WTC11 (cell line): ENCODE measurements at regions not wholly inside any gene's neighbourhood (a gene's known extent, or its start where the extent isn't known, plus 50 kb on each side); places are given as distances from the start of the nearest gene placed in this dataset.

Source experiments
- ATAC-seq: fragments of 200-7000 bp; cut with Tn5 transposase; 2 replicates; pipeline ENCODE4 v1.10.0; 2021; ENCODE audit warnings: mild to moderate bottlenecking, moderate library complexity
- CTCF ChIA-PET: fragments of 300-600 bp; sonication (Branson Sonifier 250); formaldehyde crosslinking; loops from one replicate; lab custom pipeline; 2021; ENCODE audit warnings: antibody characterized with exemption; lab: Charles Lee
- POLR2A ChIA-PET: fragments of 350-600 bp; sonication (Branson Sonifier 250); formaldehyde crosslinking; loops from one replicate; lab custom pipeline; 2021; ENCODE audit warnings: antibody characterized with exemption; lab: Charles Lee
- DNase-seq: peaks from one replicate; pipeline ENCODE4 v3.0.0; 2021; ENCODE audit warnings: low spot score
- H3K27ac Mint-ChIP-seq: 2 replicates; pipeline ENCODE4 v1.8.0; 2021; ENCODE audit warnings: mixed read lengths
- H3K27me3 Mint-ChIP-seq: 2 replicates; pipeline ENCODE4 v1.8.0; 2021; ENCODE audit warnings: low read depth, mild to moderate bottlenecking, moderate library complexity, mixed read lengths
- H3K36me3 Mint-ChIP-seq: 2 replicates; pipeline ENCODE4 v1.8.0; 2021; ENCODE audit warnings: mixed read lengths
- H3K4me1 Mint-ChIP-seq: 2 replicates; pipeline ENCODE4 v1.8.0; 2022; ENCODE audit warnings: mixed read lengths
- H3K4me3 Mint-ChIP-seq: 2 replicates; pipeline ENCODE4 v1.8.0; 2021; ENCODE audit warnings: mild to moderate bottlenecking, moderate library complexity, mixed read lengths
- H3K9me3 Mint-ChIP-seq: 2 replicates; pipeline ENCODE4 v1.8.0; 2021; ENCODE audit warnings: mixed read lengths
- CBFB ChIP-seq: sonication (generic); formaldehyde crosslinking; IDR thresholded peaks from 2 replicates; pipeline ENCODE4 v1.8.1; 2022; ENCODE audit warnings: mild to moderate bottlenecking, low read depth, missing genetic modification reagents
- ESRRA ChIP-seq: sonication (generic); formaldehyde crosslinking; IDR thresholded peaks from 2 replicates; pipeline ENCODE4 v1.8.1; 2022; ENCODE audit warnings: mild to moderate bottlenecking, missing genetic modification reagents, borderline replicate concordance
- GABPB1 ChIP-seq: sonication (generic); formaldehyde crosslinking; IDR thresholded peaks from 2 replicates; pipeline ENCODE4 v1.8.1; 2023; ENCODE audit warnings: mild to moderate bottlenecking, missing genetic modification reagents
- GTF2I ChIP-seq: fragments of 250-450 bp; sonication (Bioruptor Pico); conservative IDR thresholded peaks from 2 replicates; pipeline ENCODE4 v1.4.0; 2021; ENCODE audit warnings: mild to moderate bottlenecking
- JAZF1 ChIP-seq: fragments of 250-450 bp; sonication (Bioruptor Pico); IDR thresholded peaks from 2 replicates; pipeline ENCODE4 v1.9.0; 2021; ENCODE audit warnings: moderate library complexity, mild to moderate bottlenecking, inconsistent platforms
- MXD4 ChIP-seq: fragments of 250-450 bp; sonication (Bioruptor Pico); IDR thresholded peaks from 2 replicates; pipeline ENCODE4 v1.8.0; 2021; ENCODE audit warnings: mild to moderate bottlenecking, moderate library complexity, borderline replicate concordance
- OVOL2 ChIP-seq: fragments of 250-450 bp; sonication (Bioruptor Pico); IDR thresholded peaks from 2 replicates; pipeline ENCODE4 v1.9.0; 2021; ENCODE audit warnings: mild to moderate bottlenecking, borderline replicate concordance
- PREB ChIP-seq: sonication (generic); formaldehyde crosslinking; IDR thresholded peaks from 2 replicates; pipeline ENCODE4 v1.8.1; 2022; ENCODE audit warnings: mild to moderate bottlenecking, missing genetic modification reagents, moderate library complexity, borderline replicate concordance
- SP1 ChIP-seq: sonication (generic); formaldehyde crosslinking; conservative IDR thresholded peaks from 2 replicates; pipeline ENCODE4 v1.8.1; 2022; ENCODE audit warnings: missing genetic modification reagents
- TCF7 ChIP-seq: sonication (generic); formaldehyde crosslinking; IDR thresholded peaks from 2 replicates; pipeline ENCODE4 v1.8.0; 2022; ENCODE audit warnings: mild to moderate bottlenecking, low read depth, missing genetic modification reagents, moderate library complexity
- TP53 ChIP-seq: sonication (generic); formaldehyde crosslinking; IDR thresholded peaks from 2 replicates; pipeline ENCODE4 v1.8.1; 2023; ENCODE audit warnings: mild to moderate bottlenecking, missing genetic modification reagents
- ZNF281 ChIP-seq: sonication (generic); formaldehyde crosslinking; IDR thresholded peaks from 2 replicates; pipeline ENCODE4 v1.8.0; 2023; ENCODE audit warnings: mild to moderate bottlenecking, missing genetic modification reagents
- ZNF423 ChIP-seq: fragments of 250-450 bp; sonication (Bioruptor Pico); IDR thresholded peaks from 2 replicates; pipeline ENCODE4 v2.1.2; 2022; ENCODE audit warnings: mild to moderate bottlenecking, moderate library complexity
- ZNF512 ChIP-seq: sonication (generic); formaldehyde crosslinking; IDR thresholded peaks from 2 replicates; pipeline ENCODE4 v1.8.1; 2022; ENCODE audit warnings: missing genetic modification reagents, borderline replicate concordance
- TF ChIP-seq, protein P1 (sequence below): sonication (generic); formaldehyde crosslinking; IDR thresholded peaks from 2 replicates; pipeline ENCODE4 v1.8.0; 2022; ENCODE audit warnings: mild to moderate bottlenecking, missing genetic modification reagents
- TF ChIP-seq, protein P2 (sequence below): sonication (generic); formaldehyde crosslinking; IDR thresholded peaks from 2 replicates; pipeline ENCODE4 v1.8.1; 2022; ENCODE audit warnings: mild to moderate bottlenecking, moderate library complexity, missing genetic modification reagents
- TF ChIP-seq, protein P3 (sequence below): fragments of 250-450 bp; sonication (Bioruptor Pico); IDR thresholded peaks from 2 replicates; pipeline ENCODE4 v1.9.0; 2021; ENCODE audit warnings: mild to moderate bottlenecking, borderline replicate concordance
- TF ChIP-seq, protein P4 (sequence below): sonication (generic); formaldehyde crosslinking; IDR thresholded peaks from 2 replicates; pipeline ENCODE4 v1.8.1; 2023; ENCODE audit warnings: mild to moderate bottlenecking, missing genetic modification reagents
- TF ChIP-seq, protein P5 (sequence below): sonication (generic); formaldehyde crosslinking; IDR thresholded peaks from 2 replicates; pipeline ENCODE4 v1.8.0; 2023; ENCODE audit warnings: missing genetic modification reagents

DNA sequence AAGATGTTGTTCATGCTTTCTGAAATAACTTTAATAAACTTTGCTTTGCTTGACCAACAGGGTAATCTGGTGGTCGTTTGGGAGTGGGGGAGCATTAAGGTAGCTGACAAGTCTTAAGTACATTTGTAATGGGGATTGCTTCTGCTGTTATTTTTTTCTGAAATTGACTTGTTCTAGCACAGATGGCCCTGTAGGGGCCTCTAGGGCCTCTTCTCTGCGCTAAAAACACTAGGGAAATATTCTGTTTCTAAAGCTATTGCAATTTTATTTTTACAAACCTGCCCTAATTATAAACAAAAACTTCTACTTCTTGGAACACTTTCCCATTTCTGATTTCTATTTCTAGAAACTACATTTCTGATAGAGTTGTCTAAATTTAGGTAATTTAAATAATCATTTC lies 191.3 kb upstream of the KCNJ3 start:
- H3K36me3 Mint-ChIP-seq, result peaks cover 7% of the 10 kb centered on the region
- no peak overlapping the region for H3K27ac Mint-ChIP-seq
- H3K4me3 Mint-ChIP-seq, result no peak overlapping the region
- peaks cover 13% of the 10 kb centered on the region for H3K4me1 Mint-ChIP-seq
- TF ChIP-seq MXD4 (CRISPR knock-in tag), result no peak
- TF ChIP-seq SP1 (CRISPR knock-in tag), result no peak
- TF ChIP-seq, protein P1, sequence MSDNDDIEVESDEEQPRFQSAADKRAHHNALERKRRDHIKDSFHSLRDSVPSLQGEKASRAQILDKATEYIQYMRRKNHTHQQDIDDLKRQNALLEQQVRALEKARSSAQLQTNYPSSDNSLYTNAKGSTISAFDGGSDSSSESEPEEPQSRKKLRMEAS (CRISPR knock-in tag), result no peak
- TF ChIP-seq OVOL2 (CRISPR knock-in tag), result no peak
- TF ChIP-seq, protein P2, sequence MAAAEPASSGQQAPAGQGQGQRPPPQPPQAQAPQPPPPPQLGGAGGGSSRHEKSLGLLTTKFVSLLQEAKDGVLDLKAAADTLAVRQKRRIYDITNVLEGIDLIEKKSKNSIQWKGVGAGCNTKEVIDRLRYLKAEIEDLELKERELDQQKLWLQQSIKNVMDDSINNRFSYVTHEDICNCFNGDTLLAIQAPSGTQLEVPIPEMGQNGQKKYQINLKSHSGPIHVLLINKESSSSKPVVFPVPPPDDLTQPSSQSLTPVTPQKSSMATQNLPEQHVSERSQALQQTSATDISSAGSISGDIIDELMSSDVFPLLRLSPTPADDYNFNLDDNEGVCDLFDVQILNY (CRISPR knock-in tag), result no peak
- TF ChIP-seq GABPB1 (CRISPR knock-in tag), result no peak
- no peak for TF ChIP-seq ZNF512 (CRISPR knock-in tag)
- TF ChIP-seq, protein P3, sequence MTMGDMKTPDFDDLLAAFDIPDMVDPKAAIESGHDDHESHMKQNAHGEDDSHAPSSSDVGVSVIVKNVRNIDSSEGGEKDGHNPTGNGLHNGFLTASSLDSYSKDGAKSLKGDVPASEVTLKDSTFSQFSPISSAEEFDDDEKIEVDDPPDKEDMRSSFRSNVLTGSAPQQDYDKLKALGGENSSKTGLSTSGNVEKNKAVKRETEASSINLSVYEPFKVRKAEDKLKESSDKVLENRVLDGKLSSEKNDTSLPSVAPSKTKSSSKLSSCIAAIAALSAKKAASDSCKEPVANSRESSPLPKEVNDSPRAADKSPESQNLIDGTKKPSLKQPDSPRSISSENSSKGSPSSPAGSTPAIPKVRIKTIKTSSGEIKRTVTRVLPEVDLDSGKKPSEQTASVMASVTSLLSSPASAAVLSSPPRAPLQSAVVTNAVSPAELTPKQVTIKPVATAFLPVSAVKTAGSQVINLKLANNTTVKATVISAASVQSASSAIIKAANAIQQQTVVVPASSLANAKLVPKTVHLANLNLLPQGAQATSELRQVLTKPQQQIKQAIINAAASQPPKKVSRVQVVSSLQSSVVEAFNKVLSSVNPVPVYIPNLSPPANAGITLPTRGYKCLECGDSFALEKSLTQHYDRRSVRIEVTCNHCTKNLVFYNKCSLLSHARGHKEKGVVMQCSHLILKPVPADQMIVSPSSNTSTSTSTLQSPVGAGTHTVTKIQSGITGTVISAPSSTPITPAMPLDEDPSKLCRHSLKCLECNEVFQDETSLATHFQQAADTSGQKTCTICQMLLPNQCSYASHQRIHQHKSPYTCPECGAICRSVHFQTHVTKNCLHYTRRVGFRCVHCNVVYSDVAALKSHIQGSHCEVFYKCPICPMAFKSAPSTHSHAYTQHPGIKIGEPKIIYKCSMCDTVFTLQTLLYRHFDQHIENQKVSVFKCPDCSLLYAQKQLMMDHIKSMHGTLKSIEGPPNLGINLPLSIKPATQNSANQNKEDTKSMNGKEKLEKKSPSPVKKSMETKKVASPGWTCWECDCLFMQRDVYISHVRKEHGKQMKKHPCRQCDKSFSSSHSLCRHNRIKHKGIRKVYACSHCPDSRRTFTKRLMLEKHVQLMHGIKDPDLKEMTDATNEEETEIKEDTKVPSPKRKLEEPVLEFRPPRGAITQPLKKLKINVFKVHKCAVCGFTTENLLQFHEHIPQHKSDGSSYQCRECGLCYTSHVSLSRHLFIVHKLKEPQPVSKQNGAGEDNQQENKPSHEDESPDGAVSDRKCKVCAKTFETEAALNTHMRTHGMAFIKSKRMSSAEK (CRISPR knock-in tag), result no peak
- no peak for TF ChIP-seq PREB
- TF ChIP-seq, protein P4, sequence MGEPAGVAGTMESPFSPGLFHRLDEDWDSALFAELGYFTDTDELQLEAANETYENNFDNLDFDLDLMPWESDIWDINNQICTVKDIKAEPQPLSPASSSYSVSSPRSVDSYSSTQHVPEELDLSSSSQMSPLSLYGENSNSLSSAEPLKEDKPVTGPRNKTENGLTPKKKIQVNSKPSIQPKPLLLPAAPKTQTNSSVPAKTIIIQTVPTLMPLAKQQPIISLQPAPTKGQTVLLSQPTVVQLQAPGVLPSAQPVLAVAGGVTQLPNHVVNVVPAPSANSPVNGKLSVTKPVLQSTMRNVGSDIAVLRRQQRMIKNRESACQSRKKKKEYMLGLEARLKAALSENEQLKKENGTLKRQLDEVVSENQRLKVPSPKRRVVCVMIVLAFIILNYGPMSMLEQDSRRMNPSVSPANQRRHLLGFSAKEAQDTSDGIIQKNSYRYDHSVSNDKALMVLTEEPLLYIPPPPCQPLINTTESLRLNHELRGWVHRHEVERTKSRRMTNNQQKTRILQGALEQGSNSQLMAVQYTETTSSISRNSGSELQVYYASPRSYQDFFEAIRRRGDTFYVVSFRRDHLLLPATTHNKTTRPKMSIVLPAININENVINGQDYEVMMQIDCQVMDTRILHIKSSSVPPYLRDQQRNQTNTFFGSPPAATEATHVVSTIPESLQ, result no peak
- TF ChIP-seq, protein P5, sequence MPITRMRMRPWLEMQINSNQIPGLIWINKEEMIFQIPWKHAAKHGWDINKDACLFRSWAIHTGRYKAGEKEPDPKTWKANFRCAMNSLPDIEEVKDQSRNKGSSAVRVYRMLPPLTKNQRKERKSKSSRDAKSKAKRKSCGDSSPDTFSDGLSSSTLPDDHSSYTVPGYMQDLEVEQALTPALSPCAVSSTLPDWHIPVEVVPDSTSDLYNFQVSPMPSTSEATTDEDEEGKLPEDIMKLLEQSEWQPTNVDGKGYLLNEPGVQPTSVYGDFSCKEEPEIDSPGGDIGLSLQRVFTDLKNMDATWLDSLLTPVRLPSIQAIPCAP (CRISPR knock-in tag), result no peak
- TF ChIP-seq CBFB (CRISPR knock-in tag), result no peak
- no peak for TF ChIP-seq TP53 (CRISPR knock-in tag)
- TF ChIP-seq ESRRA (CRISPR knock-in tag), result no peak
- TF ChIP-seq ZNF423 (CRISPR knock-in tag), result no peak
- TF ChIP-seq GTF2I (CRISPR knock-in tag), result no peak
- TF ChIP-seq ZNF281, result no peak
- TF ChIP-seq JAZF1, result no peak
- no peak for TF ChIP-seq TCF7
- CTCF ChIA-PET, result interaction anchor here (0.7 to 1.1 kb wide), 4 partner anchors 9 to 178 kb away, joined by 3 to 8 read pairs (median 3); no protein-coding TSS in a partner anchor
- POLR2A ChIA-PET, result no interaction called here
- peaks cover 15% of the 10 kb centered on the region for H3K9me3 Mint-ChIP-seq
- DNase-seq (no peak), ATAC-seq (peak; percentile 81)
- no peaks in the 10 kb centered on the region for H3K27me3 Mint-ChIP-seq
